ENCODE measurements at regions not wholly inside any gene's neighbourhood (a gene's known extent, or its start where the extent isn't known, plus 50 kb on each side); places are given as distances from the start of the nearest gene placed in this dataset.
"Not testable (repeated sequence)": the region's sequence is repeated elsewhere in the genome, so short reads cannot be mapped to it uniquely, and the experiment has no call there.

GRCh38 chr14:86775896-86776295, 1217.1 kb downstream of the GALC start:
- not testable (repeated sequence) for DNase-seq

GRCh38 chr14:86774916-86775315, 1218.1 kb downstream of the GALC start:
- DNase-seq: no peak

GRCh38 chr14:86772075-86772474, 1220.9 kb downstream of the GALC start:
- DNase-seq: peak; percentile 7 to 46

- DNase-seq: peak; percentile 56 to 62
Observed at GRCh38 chr14:86770186-86770585, 1222.8 kb downstream of the GALC start.

GRCh38 chr14:86766469-86766868, 1226.5 kb downstream of the GALC start:
- DNase-seq: no peak

- no peak for DNase-seq
Observed at GRCh38 chr14:86761611-86762010, 1231.4 kb downstream of the GALC start.

- DNase-seq: no peak
Observed at GRCh38 chr14:86756521-86757190, 1226.7 kb downstream of the FLRT2 start.

GRCh38 chr14:86750488-86750887, 1220.5 kb downstream of the FLRT2 start:
- not testable (repeated sequence) for DNase-seq

- no peak for DNase-seq
Observed at GRCh38 chr14:86739761-86740160, 1209.8 kb downstream of the FLRT2 start.

GRCh38 chr14:86731427-86731826, 1201.5 kb downstream of the FLRT2 start:
- DNase-seq: not testable (repeated sequence)

- no peak for DNase-seq
Observed at GRCh38 chr14:86723254-86723624, 1193.3 kb downstream of the FLRT2 start.

- DNase-seq: no peak
Observed at GRCh38 chr14:86722612-86723253, 1192.8 kb downstream of the FLRT2 start.

GRCh38 chr14:86714575-86714974, 1184.6 kb downstream of the FLRT2 start:
- DNase-seq: no peak

GRCh38 chr14:86714153-86714552, 1184.2 kb downstream of the FLRT2 start:
- no peak for DNase-seq

- DNase-seq: peak; percentile 1 to 15
Observed at GRCh38 chr14:86712727-86713126, 1182.8 kb downstream of the FLRT2 start.

GRCh38 chr14:86712176-86712575, 1182.2 kb downstream of the FLRT2 start:
- peak; percentile 65 to 67 for DNase-seq

GRCh38 chr14:86708846-86709339, 1178.9 kb downstream of the FLRT2 start:
- no peak for DNase-seq

GRCh38 chr14:86707071-86707470, 1177.1 kb downstream of the FLRT2 start:
- DNase-seq: no peak

GRCh38 chr14:86683561-86683960, 1153.6 kb downstream of the FLRT2 start:
- DNase-seq: no peak

- DNase-seq: no peak
Observed at GRCh38 chr14:86675059-86675458, 1145.1 kb downstream of the FLRT2 start.

GRCh38 chr14:86673523-86673969, 1143.6 kb downstream of the FLRT2 start:
- DNase-seq: no peak

- no peak for DNase-seq
Observed at GRCh38 chr14:86672080-86672479, 1142.1 kb downstream of the FLRT2 start.

- no peak for DNase-seq
Observed at GRCh38 chr14:86665975-86666374, 1136.0 kb downstream of the FLRT2 start.

GRCh38 chr14:86662334-86662733, 1132.4 kb downstream of the FLRT2 start:
- no peak for DNase-seq
